Right renal cortex interstitium (tissue), 3 donors: ENCODE measurements at regions not wholly inside any gene's neighbourhood (a gene's known extent, or its start where the extent isn't known, plus 50 kb on each side); places are given as distances from the start of the nearest gene placed in this dataset.

Experiments
- DNase-seq, 3 donors: peaks; one replicate each; pipeline ENCODE4 v3.0.0-alpha.2; 2013; ENCODE audit warnings: low read depth in 3 of 3, low spot score in 2 of 3

- no peak for DNase-seq
These were observed 800.9 kb downstream of the CDH9 start for GRCh38 chr5:26237489-26237888.

- DNase-seq, result no peak
These were observed 801.5 kb downstream of the CDH9 start for GRCh38 chr5:26236936-26237335.

- DNase-seq, result no peak
These were observed 805.7 kb downstream of the CDH9 start for GRCh38 chr5:26232706-26233105.

GRCh38 chr5:26231316-26231715, 807.1 kb downstream of the CDH9 start:
- no peak for DNase-seq

GRCh38 chr5:26229848-26230247, 808.5 kb downstream of the CDH9 start:
- no peak for DNase-seq

GRCh38 chr5:26227245-26227644, 811.1 kb downstream of the CDH9 start:
- no peak for DNase-seq

GRCh38 chr5:26205121-26205520, 833.3 kb downstream of the CDH9 start:
- DNase-seq, result no peak

- DNase-seq, result no peak
These were observed 844.8 kb downstream of the CDH9 start for GRCh38 chr5:26193626-26194025.

GRCh38 chr5:26192486-26192885, 845.9 kb downstream of the CDH9 start:
- no peak for DNase-seq

- DNase-seq, result no peak
These were observed 856.8 kb downstream of the CDH9 start for GRCh38 chr5:26181582-26181981.

- DNase-seq, result no peak
These were observed 889.7 kb downstream of the CDH9 start for GRCh38 chr5:26148569-26149107.

GRCh38 chr5:26143259-26143658, 895.1 kb downstream of the CDH9 start:
- DNase-seq, result no peak

- peak in 1 of 3 donors; percentile 4 for DNase-seq
These were observed 917.0 kb downstream of the CDH9 start for GRCh38 chr5:26121338-26121737.

- no peak for DNase-seq
These were observed 934.2 kb downstream of the CDH9 start for GRCh38 chr5:26104175-26104574.

- no peak for DNase-seq
These were observed 978.2 kb downstream of the CDH9 start for GRCh38 chr5:26060212-26060611.

- no peak for DNase-seq
These were observed 983.8 kb downstream of the CDH9 start for GRCh38 chr5:26054594-26054993.

- no peak for DNase-seq
These were observed 1003.6 kb downstream of the CDH9 start for GRCh38 chr5:26034813-26035212.

- DNase-seq, result no peak
These were observed 1006.9 kb downstream of the CDH9 start for GRCh38 chr5:26031481-26031880.

GRCh38 chr5:26026044-26026443, 1012.3 kb downstream of the CDH9 start:
- DNase-seq, result no peak

GRCh38 chr5:26024774-26025173, 1013.6 kb downstream of the CDH9 start:
- no peak for DNase-seq

GRCh38 chr5:26023361-26023760, 1015.0 kb downstream of the CDH9 start:
- DNase-seq, result no peak

- no peak for DNase-seq
These were observed 1024.2 kb downstream of the CDH9 start for GRCh38 chr5:26014206-26014605.

GRCh38 chr5:26012078-26012477, 1026.3 kb downstream of the CDH9 start:
- no peak for DNase-seq
